K562 (cell line): ENCODE measurements at regions not wholly inside any gene's neighbourhood (a gene's known extent, or its start where the extent isn't known, plus 50 kb on each side); places are given as distances from the start of the nearest gene placed in this dataset.

Source experiments
- CEBPZ ChIP-seq: fragments of 150-350 bp; IDR thresholded peaks from 2 replicates; pipeline ENCODE4 v1.6.1; 2014; ENCODE audit warnings: low read depth, mild to moderate bottlenecking, low read length, borderline replicate concordance
- GTF3C2 ChIP-seq: IDR thresholded peaks from 3 replicates; pipeline ENCODE4 v1.6.1; 2011; ENCODE audit warnings: borderline replicate concordance, mild to moderate bottlenecking, moderate library complexity; ENCODE audit not compliant: insufficient read length; ENCODE audit errors: extremely low read depth
- ID3 ChIP-seq, 2 experiments: fragments of 250-450 bp in 1 of 2; fragments of 450-650 bp in 1 of 2; sonication (Bioruptor Pico) in 1 of 2; IDR thresholded peaks; 2 replicates each; pipeline versions ENCODE4 v1.6.1 to v1.8.0; 2016 to 2021; ENCODE audit warnings: mild to moderate bottlenecking in 2 of 2, moderate library complexity in 2 of 2, missing compliant biosample characterization in 1 of 2, missing genetic modification characterization in 1 of 2

- no peak for TF ChIP-seq CEBPZ
- no peak for TF ChIP-seq ID3 (CRISPR knock-in tag; IDR thresholded peaks at IDR 0.05)
- TF ChIP-seq ID3 (tag; IDR thresholded peaks at IDR 0.05): no peak
- no peak for TF ChIP-seq GTF3C2
Measured at GRCh38 chrY:12212394-12212793, 488.6 kb upstream of the USP9Y start (continued).
